CD8-positive, alpha-beta memory T cell (primary cell): ENCODE measurements at regions not wholly inside any gene's neighbourhood (a gene's known extent, or its start where the extent isn't known, plus 50 kb on each side); places are given as distances from the start of the nearest gene placed in this dataset.

ENCODE experiments used
- CTCF ChIA-PET: fragments of 350-600 bp; sonication (Branson Sonifier 250); formaldehyde crosslinking; loops from one replicate; lab custom pipeline; 2021; ENCODE audit warnings: antibody characterized with exemption; lab: Charles Lee
- POLR2A ChIA-PET: fragments of 350-600 bp; sonication (Branson Sonifier 250); formaldehyde crosslinking; loops from one replicate; lab custom pipeline; 2021; ENCODE audit warnings: antibody characterized with exemption; lab: Charles Lee
- DNase-seq, 5 donors: peaks; one replicate each; pipeline versions ENCODE4 v3.0.0 to v3.0.0-alpha.2; 2020 to 2022; ENCODE audit warnings: mixed read lengths in 1 of 5
- H3K27ac ChIP-seq: one replicate; pipeline ENCODE4 v1.7.0; 2013; ENCODE audit warnings: low read depth, mild to moderate bottlenecking, low read length, moderate library complexity
- H3K27me3 ChIP-seq: 2 replicates; pipeline ENCODE4 v1.7.0; 2013; ENCODE audit warnings: low read length, mild to moderate bottlenecking; ENCODE audit not compliant: insufficient read depth, poor library complexity, severe bottlenecking
- H3K36me3 ChIP-seq: 2 replicates; pipeline ENCODE4 v1.7.0; 2013; ENCODE audit warnings: mild to moderate bottlenecking, low read length, moderate library complexity; ENCODE audit not compliant: insufficient read depth
- H3K4me1 ChIP-seq: 2 replicates; pipeline ENCODE4 v1.7.0; 2013; ENCODE audit warnings: mild to moderate bottlenecking, low read length, moderate library complexity; ENCODE audit not compliant: insufficient read depth
- H3K4me3 ChIP-seq: 2 replicates; pipeline ENCODE4 v1.7.0; 2013; ENCODE audit warnings: mild to moderate bottlenecking, low read length
- H3K9me3 ChIP-seq: 2 replicates; pipeline ENCODE4 v1.7.0; 2013; ENCODE audit warnings: mild to moderate bottlenecking, low read length
- H3K27ac Mint-ChIP-seq, 8 donors: one replicate each; pipeline ENCODE4 v1.8.0; 2020 to 2021; ENCODE audit warnings: mixed read lengths in 8 of 8, mild to moderate bottlenecking in 6 of 8, inconsistent platforms in 3 of 8, moderate library complexity in 3 of 8
- H3K27me3 Mint-ChIP-seq, 2 donors: one replicate each; pipeline ENCODE4 v1.8.0; 2020 to 2021; ENCODE audit warnings: mixed read lengths in 2 of 2, mild to moderate bottlenecking in 1 of 2, moderate library complexity in 1 of 2
- H3K36me3 Mint-ChIP-seq, 3 donors: one replicate each; pipeline ENCODE4 v1.8.0; 2020 to 2021; ENCODE audit warnings: mixed read lengths in 3 of 3, inconsistent platforms in 1 of 3, mild to moderate bottlenecking in 1 of 3
- H3K4me1 Mint-ChIP-seq, 3 donors: one replicate each; pipeline ENCODE4 v1.8.0; 2020 to 2021; ENCODE audit warnings: mixed read lengths in 3 of 3, inconsistent platforms in 1 of 3, mild to moderate bottlenecking in 1 of 3
- H3K4me3 Mint-ChIP-seq, 7 donors: one replicate each; pipeline ENCODE4 v1.8.0; 2020 to 2021; ENCODE audit warnings: mixed read lengths in 7 of 7, mild to moderate bottlenecking in 6 of 7, moderate library complexity in 4 of 7, inconsistent platforms in 2 of 7
- H3K9me3 Mint-ChIP-seq, 5 donors: one replicate each; pipeline ENCODE4 v1.8.0; 2020 to 2022; ENCODE audit warnings: mixed read lengths in 5 of 5, mild to moderate bottlenecking in 3 of 5, moderate library complexity in 2 of 5, inconsistent platforms in 1 of 5

DNA sequence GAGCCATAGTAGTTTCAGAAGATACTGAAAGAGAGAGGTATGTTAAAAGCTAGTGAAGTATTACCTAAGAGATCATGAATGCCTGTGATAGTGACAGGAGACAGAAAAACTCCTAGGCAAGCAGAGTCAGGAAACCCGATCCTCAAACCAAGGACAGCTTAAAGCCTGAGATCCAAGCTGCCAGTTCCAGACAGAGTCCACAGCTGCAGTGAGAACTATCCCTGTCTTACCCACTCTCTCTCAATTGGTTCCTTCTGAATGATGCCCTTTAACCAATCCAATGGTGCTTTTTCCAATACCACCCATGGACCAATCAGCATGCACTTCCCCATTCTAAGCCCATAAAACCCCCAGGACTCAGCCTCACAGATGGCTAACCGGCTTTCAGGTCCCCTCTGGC is 90.4 kb upstream of the PCDH10 start:
- CTCF ChIA-PET: no interaction called here
- H3K9me3 Mint-ChIP-seq: peaks cover 0 to 9% (median 3%) of the 10 kb centered on the region in 5 donors

DNA sequence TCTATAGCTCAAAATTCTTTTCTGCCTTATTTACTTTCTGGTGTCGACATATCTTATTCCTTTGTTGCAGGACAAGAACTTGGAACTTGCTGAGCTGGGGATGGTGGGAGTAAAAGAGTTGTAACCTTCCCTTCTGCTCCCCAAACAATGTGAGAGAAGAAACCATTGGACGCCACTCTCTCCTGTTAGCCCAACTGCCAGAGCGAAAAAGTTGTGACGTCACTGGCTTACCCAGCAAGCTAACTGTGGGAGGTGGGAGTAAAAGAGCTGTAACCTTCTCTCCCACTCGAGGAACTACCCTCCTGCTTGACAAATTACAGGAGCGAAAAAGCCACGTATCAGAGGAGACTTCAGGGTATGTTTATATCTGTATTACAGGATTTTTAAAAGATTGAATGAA is 90.0 kb upstream of the PCDH10 start:
- POLR2A ChIA-PET: no interaction called here
- H3K4me3 Mint-ChIP-seq: no peak overlapping the region
- CTCF ChIA-PET: no interaction called here

More for the DNA sequence above, 90.4 kb upstream of the PCDH10 start:
- Histone ChIP-seq H3K27ac (no peak overlapping the region), H3K9me3 (no peaks in the 10 kb centered on the region), H3K4me3 (no peak overlapping the region), H3K36me3 (no peaks in the 10 kb centered on the region), H3K27me3 (no peaks in the 10 kb centered on the region), H3K4me1 (no peaks in the 10 kb centered on the region)
- Mint-ChIP-seq H3K27ac (no peak overlapping the region), H3K4me1 (no peaks in the 10 kb centered on the region), H3K4me3 (no peak overlapping the region), H3K27me3 (no peaks in the 10 kb centered on the region), H3K36me3 (no peaks in the 10 kb centered on the region)
- DNase-seq: no peak
- POLR2A ChIA-PET: no interaction called here

DNA sequence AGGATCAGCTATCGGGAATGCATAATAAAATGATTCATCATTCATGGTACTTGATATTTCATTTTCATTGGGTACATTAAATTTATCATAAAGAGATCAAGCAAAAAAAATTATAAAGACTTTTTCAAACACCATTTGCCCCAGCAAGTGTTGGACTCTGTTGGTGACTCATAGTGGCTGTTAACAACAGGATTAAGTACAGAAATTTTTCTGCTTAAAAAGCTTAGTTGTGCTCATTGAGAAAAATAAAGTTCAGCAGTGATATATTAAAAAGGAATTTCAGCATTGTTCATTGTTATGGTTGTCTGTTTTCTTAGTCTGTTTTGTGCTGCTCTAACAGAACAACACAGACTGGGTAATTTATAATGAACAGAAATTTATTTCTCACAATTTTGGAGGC is 86.2 kb upstream of the PCDH10 start:
- no peaks in the 10 kb centered on the region for H3K9me3 ChIP-seq
- H3K9me3 Mint-ChIP-seq: peaks cover 1 to 21% (median 13%) of the 10 kb centered on the region in 5 donors
- no peaks in the 10 kb centered on the region for H3K36me3 ChIP-seq
- H3K27me3 ChIP-seq: no peaks in the 10 kb centered on the region
- no peak overlapping the region for H3K27ac ChIP-seq
- POLR2A ChIA-PET: no interaction called here
- DNase-seq: no peak
- H3K4me1 ChIP-seq: no peaks in the 10 kb centered on the region
- H3K27me3 Mint-ChIP-seq: no peaks in the 10 kb centered on the region
- no peaks in the 10 kb centered on the region for H3K4me1 Mint-ChIP-seq
- no peak overlapping the region for H3K4me3 ChIP-seq
- H3K4me3 Mint-ChIP-seq: no peak overlapping the region
- CTCF ChIA-PET: interaction anchor here (1.1 kb wide), 1 partner anchor 15 kb away, joined by 3 read pairs; no protein-coding TSS in a partner anchor
- H3K27ac Mint-ChIP-seq: no peak overlapping the region
- no peaks in the 10 kb centered on the region for H3K36me3 Mint-ChIP-seq

More for the DNA sequence above, 90.0 kb upstream of the PCDH10 start:
- Histone ChIP-seq H3K27ac (no peak overlapping the region), H3K9me3 (no peaks in the 10 kb centered on the region), H3K27me3 (no peaks in the 10 kb centered on the region), H3K4me1 (no peaks in the 10 kb centered on the region), H3K36me3 (no peaks in the 10 kb centered on the region), H3K4me3 (no peak overlapping the region)
- no peak for DNase-seq
- Mint-ChIP-seq H3K36me3 (no peaks in the 10 kb centered on the region), H3K9me3 (peaks cover 0 to 9% (median 3%) of the 10 kb centered on the region in 5 donors), H3K27me3 (no peaks in the 10 kb centered on the region), H3K4me1 (no peaks in the 10 kb centered on the region), H3K27ac (no peak overlapping the region)

DNA sequence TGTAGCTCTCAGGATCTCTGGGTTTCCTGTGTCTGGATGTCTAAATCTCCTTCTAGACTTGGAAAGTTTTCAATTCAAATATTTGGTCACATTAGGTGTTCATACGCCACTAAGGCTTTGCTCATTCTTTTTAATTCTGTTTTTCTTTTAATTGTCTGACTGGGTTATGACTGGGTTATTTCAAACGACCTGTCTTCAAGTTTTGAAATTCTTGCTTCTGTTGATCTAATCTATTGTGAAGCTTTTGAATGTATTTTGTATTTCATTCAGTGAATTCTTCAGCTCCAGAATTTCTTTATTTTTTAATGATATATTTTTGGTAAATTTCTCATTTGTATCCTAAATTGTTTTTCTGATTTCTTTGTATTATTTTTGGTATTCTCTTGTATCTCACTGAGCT is 81.0 kb upstream of the PCDH10 start:
- Mint-ChIP-seq H3K9me3 (peaks cover 11 to 43% (median 29%) of the 10 kb centered on the region in 5 donors), H3K4me1 (no peaks in the 10 kb centered on the region), H3K27me3 (no peaks in the 10 kb centered on the region), H3K36me3 (no peaks in the 10 kb centered on the region), H3K27ac (no peak overlapping the region), H3K4me3 (no peak overlapping the region)
- POLR2A ChIA-PET: no interaction called here
- H3K36me3 ChIP-seq: no peaks in the 10 kb centered on the region
- DNase-seq: no peak
- H3K4me1 ChIP-seq: no peaks in the 10 kb centered on the region
- CTCF ChIA-PET: no interaction called here
- H3K4me3 ChIP-seq: no peak overlapping the region
- H3K27ac ChIP-seq: no peak overlapping the region
- H3K27me3 ChIP-seq: no peaks in the 10 kb centered on the region
- peaks cover 6% of the 10 kb centered on the region for H3K9me3 ChIP-seq

DNA sequence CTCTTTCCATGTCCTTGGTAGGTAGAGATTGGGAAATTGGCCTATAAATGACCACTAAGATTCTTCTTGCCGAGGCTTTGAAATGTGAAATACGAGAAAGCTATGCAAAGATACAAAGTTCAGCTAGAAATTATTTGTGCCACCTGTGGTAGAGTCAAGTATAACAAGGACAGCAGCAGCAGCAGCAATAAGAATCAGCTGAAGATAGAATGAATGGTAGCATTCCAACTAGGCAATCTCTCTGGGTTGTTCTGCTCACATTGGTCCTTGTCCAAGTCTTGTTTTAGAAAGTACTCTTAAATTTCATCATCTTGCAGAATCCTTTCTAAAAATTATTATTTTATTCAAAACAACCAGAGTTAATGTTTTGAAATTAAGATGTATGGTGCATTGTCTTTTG is 67.8 kb upstream of the PCDH10 start:
- Mint-ChIP-seq H3K4me3 (no peak overlapping the region), H3K9me3 (peaks cover 5 to 22% (median 6%) of the 10 kb centered on the region in 5 donors), H3K36me3 (no peaks in the 10 kb centered on the region), H3K4me1 (no peaks in the 10 kb centered on the region), H3K27me3 (no peaks in the 10 kb centered on the region), H3K27ac (no peak overlapping the region)
- POLR2A ChIA-PET: no interaction called here
- CTCF ChIA-PET: no interaction called here
- Histone ChIP-seq H3K27ac (no peak overlapping the region), H3K36me3 (no peaks in the 10 kb centered on the region), H3K4me3 (no peak overlapping the region), H3K4me1 (no peaks in the 10 kb centered on the region), H3K27me3 (no peaks in the 10 kb centered on the region), H3K9me3 (no peaks in the 10 kb centered on the region)
- DNase-seq: no peak

DNA sequence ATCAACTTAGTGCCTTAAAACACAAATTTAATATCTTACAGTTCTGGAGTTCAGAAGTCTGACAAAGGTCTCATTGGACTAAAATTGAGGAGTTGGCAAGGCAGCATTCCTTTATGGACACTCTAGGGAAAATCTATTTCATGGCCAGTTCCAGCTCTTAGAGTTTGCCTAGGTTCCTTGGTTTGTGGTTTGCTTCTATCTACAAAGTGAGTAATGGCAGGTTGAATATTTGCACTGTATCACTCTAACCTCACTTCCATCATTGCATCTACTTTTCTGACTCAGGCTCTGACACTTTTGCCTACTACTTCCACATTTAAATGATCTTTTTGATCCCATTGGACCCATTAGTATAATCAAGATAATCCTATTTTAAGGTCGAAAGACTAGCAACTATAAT is 64.7 kb upstream of the PCDH10 start:
- Mint-ChIP-seq H3K4me1 (no peaks in the 10 kb centered on the region), H3K27ac (no peak overlapping the region), H3K27me3 (no peaks in the 10 kb centered on the region), H3K36me3 (no peaks in the 10 kb centered on the region), H3K9me3 (peaks cover 2 to 25% (median 6%) of the 10 kb centered on the region in 5 donors), H3K4me3 (no peak overlapping the region)
- CTCF ChIA-PET: no interaction called here
- no peak for DNase-seq
- POLR2A ChIA-PET: no interaction called here
- Histone ChIP-seq H3K27ac (no peak overlapping the region), H3K36me3 (no peaks in the 10 kb centered on the region), H3K27me3 (no peaks in the 10 kb centered on the region), H3K4me1 (no peaks in the 10 kb centered on the region), H3K4me3 (no peak overlapping the region), H3K9me3 (no peaks in the 10 kb centered on the region)

DNA sequence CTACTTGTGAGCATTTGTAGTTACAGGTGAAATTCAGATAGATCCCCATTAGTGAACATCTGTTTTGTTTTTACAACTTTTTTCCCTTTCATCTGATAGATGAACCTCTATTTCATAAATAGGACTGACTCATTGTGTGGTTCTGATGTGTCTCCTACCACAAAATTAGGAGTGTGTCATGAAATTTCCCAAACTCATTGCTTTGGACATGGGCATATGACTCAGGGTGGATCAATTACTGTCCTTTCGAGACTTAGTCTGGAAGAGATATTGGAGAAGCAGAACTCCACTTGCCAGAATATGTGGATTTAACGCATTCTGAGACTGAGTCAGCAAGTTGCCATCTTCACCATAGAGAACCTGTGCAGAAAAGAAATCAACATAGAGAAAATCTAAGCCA is 53.5 kb upstream of the PCDH10 start:
- Histone ChIP-seq H3K36me3 (no peaks in the 10 kb centered on the region), H3K4me1 (no peaks in the 10 kb centered on the region), H3K4me3 (no peak overlapping the region), H3K27me3 (no peaks in the 10 kb centered on the region), H3K27ac (no peak overlapping the region), H3K9me3 (no peaks in the 10 kb centered on the region)
- POLR2A ChIA-PET: no interaction called here
- Mint-ChIP-seq H3K4me3 (no peak overlapping the region), H3K27ac (no peak overlapping the region), H3K4me1 (no peaks in the 10 kb centered on the region), H3K9me3 (peaks cover 0 to 16% (median 7%) of the 10 kb centered on the region in 5 donors), H3K36me3 (peaks cover 0 to 2% (median 0%) of the 10 kb centered on the region in 3 donors), H3K27me3 (no peaks in the 10 kb centered on the region)
- no peak for DNase-seq
- CTCF ChIA-PET: no interaction called here

DNA sequence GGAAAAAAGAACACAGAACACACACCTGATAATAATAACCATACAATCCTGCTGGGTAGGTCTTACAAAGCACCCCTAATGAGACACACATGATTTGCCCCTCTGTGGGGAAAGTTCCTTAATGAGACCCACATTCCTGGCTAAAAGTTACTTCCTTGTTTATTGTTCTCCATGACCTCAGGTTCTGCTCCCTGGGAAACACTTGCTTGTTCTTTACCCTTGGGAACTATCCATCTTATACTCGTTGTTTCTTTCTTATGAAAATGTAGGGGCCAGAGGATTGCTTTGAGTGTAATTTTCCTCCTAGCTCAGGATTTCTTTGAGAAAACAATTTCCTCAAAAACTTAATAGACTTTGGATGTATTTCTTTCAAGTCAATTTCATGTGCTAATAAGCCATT is 52.1 kb upstream of the PCDH10 start:
- Histone ChIP-seq H3K9me3 (no peaks in the 10 kb centered on the region), H3K36me3 (no peaks in the 10 kb centered on the region), H3K4me1 (no peaks in the 10 kb centered on the region), H3K27me3 (no peaks in the 10 kb centered on the region), H3K4me3 (no peak overlapping the region), H3K27ac (no peak overlapping the region)
- POLR2A ChIA-PET: no interaction called here
- H3K9me3 Mint-ChIP-seq: peaks cover 0 to 21% (median 7%) of the 10 kb centered on the region in 5 donors
- CTCF ChIA-PET: no interaction called here
- no peak for DNase-seq
- H3K27ac Mint-ChIP-seq: no peak overlapping the region
- no peaks in the 10 kb centered on the region for H3K27me3 Mint-ChIP-seq
- H3K36me3 Mint-ChIP-seq: peaks cover 0 to 2% (median 0%) of the 10 kb centered on the region in 3 donors
- H3K4me1 Mint-ChIP-seq: no peaks in the 10 kb centered on the region
- no peak overlapping the region for H3K4me3 Mint-ChIP-seq
